Ammon's horn (tissue), 1 donor: ENCODE measurements at regions not wholly inside any gene's neighbourhood (a gene's known extent, or its start where the extent isn't known, plus 50 kb on each side); places are given as distances from the start of the nearest gene placed in this dataset.
A peak's percentile ranks its signal among the peaks of the same experiment; 100 is the strongest.

Experiments used
- DNase-seq: peaks from one replicate; pipeline ENCODE4 v3.0.0-alpha.2; 2016; ENCODE audit warnings: low spot score

DNA sequence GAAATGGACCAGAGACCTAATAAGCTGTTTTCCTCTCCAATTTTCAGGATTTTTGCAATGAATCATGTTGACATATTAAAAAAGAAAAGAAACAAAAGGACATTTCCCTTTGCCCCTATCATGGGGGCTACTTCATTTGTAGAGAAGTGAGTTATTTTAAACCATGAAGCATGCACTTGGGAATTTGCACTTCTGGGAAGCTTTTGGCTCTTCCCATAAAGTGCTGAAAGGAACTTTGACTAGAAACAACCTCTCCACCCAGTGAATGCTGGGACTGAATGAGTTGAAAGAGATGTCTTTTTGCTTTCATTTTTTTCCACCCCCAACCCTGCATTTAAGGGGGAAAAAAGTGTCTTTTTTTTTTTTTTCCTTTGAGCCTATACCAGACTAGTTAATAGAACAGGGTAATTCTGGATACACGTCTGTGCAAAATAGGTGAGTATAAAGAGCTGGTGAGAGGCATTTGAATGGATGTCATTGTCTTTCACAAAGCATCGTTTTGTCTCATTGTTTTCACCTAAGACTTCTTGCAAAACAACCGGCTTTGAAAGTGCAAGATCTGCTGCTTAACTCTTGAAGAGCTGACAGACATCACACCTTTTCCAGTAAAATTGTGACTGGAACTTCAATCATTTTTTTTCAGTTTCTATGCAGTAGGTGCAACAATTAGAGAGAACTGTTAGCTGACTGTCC is 138.7 kb upstream of the BACH2 start:
- DNase-seq, result no peak

DNA sequence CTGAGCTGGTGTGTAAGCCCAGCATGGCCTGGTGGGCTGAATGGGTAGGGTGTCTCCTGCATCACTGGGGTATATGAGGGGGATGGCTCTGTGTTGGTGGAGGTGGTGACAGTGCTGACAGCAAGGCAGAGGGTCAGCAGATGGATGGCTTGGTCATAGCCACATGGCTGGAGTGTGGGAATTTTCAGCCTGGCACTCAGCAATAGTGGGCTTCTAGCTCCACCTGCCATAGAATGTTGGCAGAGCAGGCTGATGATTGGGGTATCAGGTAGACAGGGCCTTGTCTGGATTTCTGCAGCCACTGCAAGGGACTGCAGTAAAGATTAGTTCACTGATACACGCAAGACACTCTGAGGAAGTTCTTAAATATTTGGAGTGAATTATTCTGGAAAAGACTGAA is 137.5 kb upstream of the BACH2 start:
- no peak for DNase-seq

DNA sequence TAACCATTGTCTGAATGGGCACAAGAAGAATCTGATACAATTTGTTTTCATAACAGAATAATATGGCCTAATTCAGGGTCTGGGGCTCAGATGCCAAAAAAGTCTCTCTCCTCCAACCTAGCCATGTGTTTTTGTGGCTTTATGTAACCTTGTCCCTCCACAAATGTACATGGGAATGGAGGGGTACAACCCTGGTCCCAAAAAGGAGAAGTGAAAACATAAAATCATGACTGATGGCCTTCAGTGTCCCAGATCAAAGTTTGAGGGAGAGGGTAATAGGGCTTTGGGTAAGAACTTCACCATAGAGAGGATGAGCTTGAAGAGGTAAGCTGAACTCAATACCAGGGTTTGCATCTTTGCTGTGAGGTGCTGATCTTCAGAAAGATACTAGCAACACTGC is 136.3 kb upstream of the BACH2 start:
- DNase-seq, result no peak

DNA sequence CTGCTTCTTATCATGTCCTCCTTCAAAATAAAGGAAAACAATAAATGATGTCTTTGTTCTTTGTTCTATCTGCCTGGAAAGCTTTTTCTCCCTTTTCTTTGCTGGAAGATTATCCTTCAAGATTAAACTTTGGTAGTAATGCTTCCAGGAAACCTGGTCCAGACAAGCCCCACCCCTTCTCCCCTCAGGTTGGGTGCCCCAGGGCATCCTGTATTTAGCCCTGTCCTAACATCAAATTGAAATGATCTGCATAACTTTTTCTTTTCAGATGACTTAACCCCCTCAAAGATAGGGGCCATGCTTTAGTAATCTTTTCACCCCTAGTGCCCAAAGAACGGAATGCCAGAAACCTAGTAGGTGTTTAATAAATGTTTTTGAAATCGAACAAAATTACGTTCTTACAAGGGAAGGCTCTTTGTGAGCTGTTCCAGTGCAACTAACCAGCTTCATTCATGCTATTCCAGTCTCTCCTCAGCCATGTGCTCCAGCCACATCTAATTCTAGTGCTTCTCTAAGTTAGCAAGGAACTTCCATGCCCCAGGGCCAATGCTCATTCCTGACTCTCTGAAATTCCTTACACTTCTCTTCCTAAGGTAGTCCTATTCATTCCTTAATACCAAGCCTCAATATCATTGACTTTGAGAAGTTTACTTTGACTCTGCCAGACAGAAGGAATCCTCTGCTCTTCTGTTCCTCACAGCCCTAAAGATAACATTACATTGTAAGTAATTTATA is 135.6 kb upstream of the BACH2 start:
- DNase-seq, result no peak

DNA sequence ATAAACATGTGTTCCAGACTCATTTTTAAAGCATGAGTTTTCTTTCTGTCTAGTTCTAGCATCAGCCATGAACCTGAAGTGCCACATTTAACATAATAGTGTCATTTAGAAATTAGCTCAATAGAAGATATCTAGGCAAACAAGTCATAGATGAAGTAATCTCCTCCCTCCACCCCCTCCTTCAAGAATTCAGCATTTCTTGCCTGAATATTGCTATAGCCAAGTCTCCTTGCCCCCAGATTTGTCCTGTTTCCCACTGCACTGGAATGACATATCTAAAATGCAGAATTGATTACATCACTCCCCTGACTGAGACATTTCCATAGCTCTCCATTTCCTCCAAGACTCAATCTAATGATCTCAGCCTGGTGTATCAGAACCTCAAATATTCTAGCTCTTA is 134.9 kb upstream of the BACH2 start:
- no peak for DNase-seq

DNA sequence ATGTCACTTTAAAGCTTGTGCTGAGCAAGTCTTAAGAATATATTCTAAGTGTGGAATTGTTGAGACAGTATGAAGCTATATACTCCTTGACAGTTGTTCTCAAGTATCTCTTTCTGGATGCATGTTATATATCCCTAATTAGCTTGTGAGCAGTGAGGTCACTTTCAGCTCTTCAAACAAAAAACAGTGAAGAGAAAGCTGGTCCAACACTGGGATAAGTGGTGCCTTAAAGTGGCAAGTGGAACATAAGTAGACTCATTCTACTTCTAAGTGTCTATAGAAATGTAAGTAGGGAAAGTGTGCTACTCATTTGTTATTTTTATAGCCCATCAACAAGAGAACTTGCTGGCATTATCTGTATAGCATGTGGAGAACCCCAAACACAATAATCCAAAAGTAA is 133.1 kb upstream of the BACH2 start:
- DNase-seq, result no peak

DNA sequence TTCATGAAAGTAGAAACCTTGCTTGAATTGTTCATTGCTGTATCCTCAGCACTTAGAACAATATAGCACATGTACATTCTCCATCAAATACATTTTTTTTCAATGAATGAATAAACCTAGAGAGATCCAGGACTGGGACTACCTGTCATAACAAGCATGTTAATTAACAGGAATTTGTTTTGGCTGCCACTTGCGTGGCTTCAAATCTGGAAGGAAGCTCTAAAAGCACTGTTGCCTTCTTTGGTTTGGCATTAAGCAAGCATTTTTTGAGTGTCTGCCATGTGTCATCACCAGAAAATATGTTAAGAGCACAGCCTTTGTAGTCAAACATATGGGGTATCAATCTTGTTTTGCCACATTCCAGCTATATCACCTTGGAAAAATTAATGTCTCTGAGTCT is 131.9 kb upstream of the BACH2 start:
- DNase-seq, result no peak

DNA sequence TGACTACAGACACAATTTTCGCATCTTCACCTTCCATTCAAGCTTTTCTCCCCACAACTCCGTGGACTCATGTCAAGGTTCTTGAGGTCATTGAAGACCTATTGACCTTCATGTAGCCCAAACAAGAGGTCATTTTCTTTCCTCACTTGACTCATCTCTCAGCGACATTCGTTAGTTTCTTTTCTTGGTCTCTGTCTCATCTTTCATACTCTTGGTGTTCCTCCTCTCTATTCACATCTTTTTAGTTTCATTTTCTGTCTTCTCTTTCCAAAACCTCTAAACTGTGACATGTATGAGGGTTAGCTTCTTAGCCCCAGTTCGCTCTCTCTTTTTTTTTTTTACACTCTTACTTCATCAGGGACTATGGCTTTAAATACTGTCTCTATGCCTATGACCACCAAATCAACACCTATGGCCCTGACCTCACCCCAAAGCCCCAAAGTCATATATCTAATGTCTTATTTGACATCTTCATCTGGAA is 128.6 kb upstream of the BACH2 start:
- no peak for DNase-seq

DNA sequence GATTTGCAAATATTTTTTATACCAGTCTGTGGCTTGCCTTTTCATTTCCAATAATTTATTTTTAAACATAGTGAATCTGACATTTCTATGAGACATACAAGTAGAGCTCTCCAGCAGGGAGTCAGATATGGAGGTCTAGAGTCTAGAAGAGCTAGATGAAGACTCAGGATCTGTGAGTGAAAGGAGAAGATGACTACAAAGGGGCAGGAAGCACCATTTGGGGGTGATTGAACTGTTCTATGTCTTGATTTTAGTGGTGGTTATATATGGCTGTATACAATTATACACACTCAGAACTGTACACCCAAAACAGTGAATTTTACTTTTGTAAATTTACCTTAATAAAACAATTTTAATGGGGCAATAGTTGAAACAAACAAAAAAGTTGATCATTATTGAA is 127.9 kb upstream of the BACH2 start:
- no peak for DNase-seq

DNA sequence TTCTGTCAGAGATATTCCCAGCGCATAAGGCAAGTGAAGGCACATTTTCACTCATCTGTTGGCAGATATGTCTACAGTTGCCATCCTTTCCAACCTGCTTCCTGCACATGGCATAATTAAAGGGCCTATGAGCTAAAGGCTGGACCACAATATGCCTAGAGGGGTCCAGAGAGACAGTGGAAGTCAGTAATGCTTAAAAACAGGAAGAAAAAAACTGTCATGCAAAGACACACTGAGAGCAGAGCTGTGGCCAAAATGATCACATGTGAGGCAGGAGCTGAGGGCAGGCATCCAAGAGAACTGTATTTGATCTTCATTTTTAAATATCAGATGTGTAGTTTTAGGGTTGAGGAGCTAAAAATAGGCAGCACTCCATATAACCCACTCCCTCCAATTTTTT is 125.0 kb upstream of the BACH2 start:
- DNase-seq, result no peak

DNA sequence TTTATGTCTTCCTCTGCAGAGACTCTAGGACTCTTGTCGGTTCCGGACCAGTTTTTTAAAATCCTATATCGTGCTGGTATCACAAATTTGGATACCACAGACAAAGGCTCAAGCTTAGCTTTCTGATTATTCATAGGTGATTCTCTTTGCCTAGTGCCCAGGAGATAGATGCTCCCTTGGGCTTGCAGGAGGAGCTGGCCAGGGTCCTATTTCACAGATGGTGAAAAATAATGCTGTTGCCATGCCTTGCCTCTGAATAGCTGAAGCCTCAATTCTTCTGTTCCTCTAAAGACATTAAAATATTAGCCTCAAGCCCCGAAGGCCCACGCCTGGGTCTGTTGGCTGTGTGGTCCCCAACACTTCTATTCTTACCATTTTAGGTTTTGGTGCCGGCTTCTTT is 123.9 kb upstream of the BACH2 start:
- no peak for DNase-seq

DNA sequence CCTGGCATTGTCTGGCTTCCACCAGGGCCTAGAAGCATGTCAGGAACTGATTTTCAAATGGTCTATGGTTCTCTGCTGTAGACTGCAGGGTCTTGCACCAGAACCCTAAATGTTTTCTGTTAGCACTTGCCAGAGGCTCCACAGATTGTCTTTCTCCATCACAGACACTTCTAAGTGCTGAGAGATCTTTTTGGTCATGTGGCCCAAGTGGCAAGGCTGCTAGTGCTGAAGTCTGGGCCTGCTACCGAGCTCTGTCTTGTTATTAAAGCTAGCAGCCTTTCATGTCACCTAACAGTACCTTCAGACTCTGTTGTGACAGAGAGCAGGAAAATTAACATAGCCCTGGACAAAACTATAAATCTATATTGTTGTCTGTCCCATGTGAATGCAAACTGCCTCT is 120.7 kb upstream of the BACH2 start:
- DNase-seq, result no peak

DNA sequence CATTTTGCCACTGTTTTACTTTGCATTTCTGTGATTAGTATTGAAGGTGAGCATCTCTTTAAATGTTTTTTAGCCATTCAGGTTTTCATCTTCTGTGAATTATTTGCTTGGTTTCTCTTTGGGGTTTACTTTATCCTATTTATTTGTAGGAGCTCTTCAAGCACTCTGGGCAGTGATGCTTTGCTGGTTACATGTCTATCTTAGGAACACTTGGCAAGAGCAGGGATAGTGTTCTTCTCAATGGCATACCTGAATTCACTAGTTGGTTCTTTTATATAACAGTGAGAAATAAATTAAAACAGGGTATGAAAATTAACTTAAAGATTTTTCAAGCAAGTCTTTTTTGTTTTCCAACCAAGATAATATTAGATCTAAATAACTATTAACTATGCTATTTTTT is 119.7 kb upstream of the BACH2 start:
- no peak for DNase-seq

DNA sequence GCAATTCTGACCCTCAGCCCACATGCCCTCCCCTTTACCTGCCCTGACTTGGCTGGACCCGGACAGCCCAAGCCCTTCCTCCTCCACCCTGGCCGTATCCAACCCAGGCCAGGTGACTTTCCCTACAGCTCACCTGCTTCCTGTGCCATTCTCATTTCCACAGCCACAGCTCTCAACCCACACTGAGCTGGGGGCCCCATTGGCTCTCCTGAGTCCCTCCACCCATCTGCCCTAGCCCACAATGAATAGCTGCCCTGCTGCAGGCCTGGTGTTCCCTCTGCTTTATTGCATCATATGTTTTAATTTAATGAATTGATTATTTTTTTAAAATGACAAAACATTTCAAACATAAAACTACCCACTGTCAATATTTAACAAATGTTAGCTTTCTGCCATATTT is 118.5 kb upstream of the BACH2 start:
- DNase-seq, result no peak

DNA sequence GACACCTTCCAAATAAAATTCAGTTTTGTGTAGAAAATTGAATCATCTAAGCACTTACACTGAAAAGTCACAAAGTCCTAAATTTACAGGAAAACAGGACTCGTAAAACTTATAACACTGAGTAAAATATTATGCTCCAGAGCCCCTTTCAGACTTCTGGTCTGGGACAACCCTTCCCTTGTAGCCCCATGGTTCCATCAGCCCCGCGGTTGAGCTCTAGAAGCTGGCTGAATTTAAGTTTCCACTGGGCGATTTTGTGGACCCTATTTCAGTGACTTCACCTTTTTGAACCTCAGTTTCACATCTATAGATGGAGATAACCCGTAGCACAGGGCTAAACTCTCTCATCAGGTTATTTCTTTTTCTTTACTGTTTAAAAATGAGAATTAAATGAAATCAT is 117.7 kb upstream of the BACH2 start:
- no peak for DNase-seq

DNA sequence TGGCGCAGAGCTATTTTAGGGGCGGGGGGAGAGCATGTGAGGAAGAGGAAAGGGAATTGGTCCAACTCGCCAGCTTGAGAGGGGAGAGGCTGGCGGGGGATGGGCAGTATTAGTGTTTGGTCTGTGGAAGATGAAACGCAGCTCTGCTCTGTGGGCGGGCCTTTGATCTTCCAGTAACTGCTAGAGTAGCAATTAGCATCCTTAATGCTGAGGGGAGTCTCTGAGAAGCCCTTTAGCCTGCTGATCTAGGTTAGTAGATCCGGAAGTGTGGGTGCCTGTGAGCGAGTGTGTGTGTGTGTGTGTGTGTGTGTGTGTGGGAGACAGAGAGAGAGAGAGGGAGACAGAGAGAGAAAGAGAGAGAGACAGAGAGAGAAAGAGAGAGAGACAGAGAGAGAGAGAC is 117.2 kb upstream of the BACH2 start:
- peak; percentile 43 for DNase-seq

DNA sequence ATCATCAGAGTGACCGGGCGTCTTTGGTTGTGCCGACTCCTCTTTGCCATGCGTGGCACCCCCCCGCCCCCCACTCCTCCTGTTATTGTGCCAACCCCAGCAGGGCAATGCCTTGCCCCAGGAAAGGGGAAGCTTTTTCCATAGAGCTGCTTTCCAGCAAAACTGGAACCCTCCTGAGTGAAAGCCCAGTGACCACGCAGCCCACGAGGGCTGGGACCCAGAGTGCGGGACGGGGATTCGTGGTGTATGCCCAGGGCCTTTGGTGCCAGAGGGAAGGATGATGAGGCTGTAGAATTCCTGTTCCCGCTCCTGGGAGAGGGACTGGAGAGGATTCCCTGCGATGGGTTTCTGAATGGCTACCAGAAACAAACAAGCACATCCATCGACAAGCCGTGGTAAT is 116.8 kb upstream of the BACH2 start:
- no peak for DNase-seq

DNA sequence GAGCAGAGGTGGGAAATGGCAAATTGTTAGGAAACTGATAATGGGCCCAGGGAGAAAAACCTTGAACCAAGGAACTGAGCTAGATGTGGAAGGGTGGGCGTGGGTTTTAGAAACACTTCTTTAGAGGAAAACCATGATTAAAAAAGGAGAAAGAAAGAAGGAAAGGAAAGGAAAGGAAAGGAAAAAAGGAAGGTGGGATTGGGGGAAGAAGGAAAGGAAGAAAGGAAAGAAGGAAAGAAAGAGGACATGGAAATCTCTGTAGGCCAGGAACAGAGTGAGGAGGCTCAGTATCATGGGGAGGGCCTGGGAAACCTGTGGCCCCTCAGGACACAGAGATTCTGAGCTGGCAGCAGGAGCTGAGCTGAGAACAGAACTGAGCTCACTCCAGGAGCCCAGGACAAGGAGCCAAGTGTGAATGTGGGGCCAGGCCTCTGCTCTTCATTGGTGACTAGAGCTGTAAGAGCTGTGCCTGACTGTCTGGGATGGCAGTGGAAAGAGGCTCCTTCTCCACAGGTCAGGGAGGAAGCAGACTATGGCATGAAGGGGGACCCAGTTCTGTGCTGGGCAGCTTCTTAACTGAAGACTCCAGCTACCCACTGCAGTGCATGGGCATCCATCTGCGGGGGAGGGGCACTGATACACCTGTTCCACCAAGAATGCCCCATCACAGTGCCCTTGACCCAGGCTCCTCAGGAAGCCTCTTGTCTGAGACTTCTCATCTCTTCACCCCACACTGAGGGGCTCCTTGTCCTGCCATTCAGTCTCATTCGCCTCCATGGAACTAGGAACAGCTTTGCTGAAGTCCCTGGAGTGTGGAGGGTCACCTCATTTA is 116.1 kb upstream of the BACH2 start:
- no peak for DNase-seq

DNA sequence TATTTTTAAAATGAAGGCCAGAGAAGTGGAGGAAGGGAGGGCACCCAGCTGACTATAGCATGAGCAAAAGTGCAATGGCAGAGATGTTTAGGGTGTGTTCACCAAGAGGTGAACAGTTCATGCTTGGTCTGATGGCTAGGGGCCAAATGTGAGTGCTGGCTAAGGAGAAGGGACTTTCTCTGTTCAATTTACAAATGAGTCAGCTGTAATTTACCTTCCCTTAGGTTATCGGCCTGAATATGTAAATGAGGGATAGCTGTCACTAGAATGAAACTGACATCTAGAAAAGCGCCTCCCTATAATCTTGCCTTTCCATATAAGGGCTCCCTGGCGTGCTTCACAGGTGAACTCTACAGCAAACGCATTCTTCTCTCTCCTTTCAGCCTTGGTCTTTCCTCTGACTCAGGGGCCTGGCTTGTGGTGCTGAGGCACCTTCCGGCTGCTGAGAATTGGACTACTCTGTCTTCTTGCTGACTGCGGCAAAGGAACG is 114.7 kb upstream of the BACH2 start:
- DNase-seq, result no peak

DNA sequence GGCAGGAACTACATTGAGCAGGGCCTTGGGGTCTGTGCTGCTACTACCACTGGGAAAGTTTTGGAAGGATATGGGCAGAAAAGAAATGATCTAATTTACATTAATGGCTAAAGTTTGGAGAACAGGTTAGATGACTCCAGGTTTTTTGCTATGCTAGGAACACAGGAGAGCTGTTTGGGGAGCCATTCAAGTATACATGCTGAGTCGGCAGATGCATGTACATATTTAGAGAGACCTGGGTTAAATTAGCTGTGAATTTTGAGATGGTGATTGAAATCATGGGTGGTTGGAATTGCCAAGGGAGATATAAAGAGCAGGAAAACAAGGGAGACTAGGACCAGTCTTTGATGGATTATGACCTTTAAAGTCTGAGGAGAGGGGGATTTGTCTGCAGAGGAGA is 113.1 kb upstream of the BACH2 start:
- no peak for DNase-seq

DNA sequence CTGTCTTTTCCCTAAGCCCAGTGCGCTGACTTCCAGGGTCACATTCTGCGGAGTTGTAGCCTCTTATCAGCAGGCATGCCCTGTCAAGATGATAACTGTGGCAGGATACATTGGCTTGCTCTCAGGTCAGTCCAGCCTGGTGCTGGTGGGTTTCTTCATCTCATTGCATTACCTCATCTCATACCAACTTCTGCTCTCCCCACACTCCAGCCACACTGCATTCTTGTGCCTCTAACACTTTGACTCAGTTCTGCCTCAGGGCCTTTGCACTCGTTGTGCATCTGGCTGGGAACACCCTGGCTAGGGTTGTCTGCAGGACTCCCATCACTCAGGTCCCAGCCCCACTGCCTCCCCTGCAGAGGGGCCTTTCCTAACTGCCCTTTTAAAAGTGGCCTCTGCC is 110.3 kb upstream of the BACH2 start:
- no peak for DNase-seq

DNA sequence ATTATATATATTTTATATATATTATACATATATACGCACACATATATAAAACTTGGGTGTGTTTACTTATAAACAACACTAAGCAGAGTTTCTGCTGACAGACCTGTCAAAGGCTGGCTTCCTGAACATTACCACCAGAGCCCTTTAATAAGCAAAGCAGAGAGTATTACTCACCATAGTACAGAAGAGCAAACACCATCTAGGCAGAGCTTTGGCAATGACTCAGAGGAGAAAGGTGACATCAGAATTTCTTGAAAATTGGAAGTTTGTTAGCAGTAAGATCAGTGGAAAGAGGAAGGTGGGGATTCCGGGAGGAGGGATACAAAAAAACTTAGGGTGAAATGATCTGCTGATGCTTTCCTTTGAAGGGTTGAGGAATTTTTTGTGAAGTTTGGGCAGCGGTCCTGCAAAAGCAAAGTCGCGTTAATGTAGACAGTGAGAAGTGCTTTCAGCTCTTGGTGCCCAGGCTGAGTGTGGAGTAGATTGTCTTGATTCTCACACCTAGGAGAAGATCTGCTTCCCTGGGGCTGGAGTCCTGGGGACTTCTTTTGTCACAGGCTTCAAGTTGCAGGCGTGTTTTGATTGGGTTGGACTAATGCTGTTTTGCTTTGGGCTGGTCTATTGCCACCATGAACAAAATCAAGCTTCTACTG is 109.6 kb upstream of the BACH2 start:
- no peak for DNase-seq
